KMS-11 (cell line): ENCODE measurements at regions not wholly inside any gene's neighbourhood (a gene's known extent, or its start where the extent isn't known, plus 50 kb on each side); places are given as distances from the start of the nearest gene placed in this dataset.

ENCODE experiments used
- H2AFZ ChIP-seq: fragments of 200-600 bp; sonication (generic); 2 replicates; pipeline ENCODE4 v1.6.1; 2016; ENCODE audit warnings: antibody characterized with exemption, mixed run types, low read depth
- H3K27ac ChIP-seq: fragments of 200-600 bp; sonication (generic); 2 replicates; pipeline ENCODE4 v1.6.1; 2016; ENCODE audit warnings: mild to moderate bottlenecking, mixed run types
- H3K27me3 ChIP-seq: fragments of 200-600 bp; sonication (generic); 2 replicates; pipeline ENCODE4 v1.6.1; 2017; ENCODE audit warnings: mild to moderate bottlenecking, low read depth, mixed run types, moderate library complexity; ENCODE audit not compliant: insufficient read depth
- H3K36me3 ChIP-seq: fragments of 200-600 bp; sonication (generic); 2 replicates; pipeline ENCODE4 v1.6.1; 2017; ENCODE audit warnings: mild to moderate bottlenecking, mixed run types; ENCODE audit not compliant: insufficient read depth
- H3K4me1 ChIP-seq: fragments of 200-600 bp; sonication (generic); 2 replicates; pipeline ENCODE4 v1.6.1; 2016; ENCODE audit warnings: mild to moderate bottlenecking, low read depth, mixed run types; ENCODE audit not compliant: poor library complexity, severe bottlenecking
- H3K4me2 ChIP-seq: fragments of 200-600 bp; sonication (generic); 2 replicates; pipeline ENCODE4 v1.7.0; 2016; ENCODE audit warnings: mild to moderate bottlenecking, mixed run types
- H3K4me3 ChIP-seq: fragments of 200-600 bp; sonication (generic); IDR thresholded peaks from 2 replicates; pipeline ENCODE4 v1.6.1; 2017; ENCODE audit warnings: low read depth, low read length, mixed read lengths; ENCODE audit not compliant: insufficient read depth
- H3K79me2 ChIP-seq: fragments of 200-600 bp; sonication (generic); 2 replicates; pipeline ENCODE4 v1.6.1; 2016; ENCODE audit warnings: low read depth, mixed run types; ENCODE audit not compliant: insufficient read depth
- H3K9ac ChIP-seq: fragments of 200-600 bp; sonication (generic); 2 replicates; pipeline ENCODE4 v1.6.1; 2016; ENCODE audit warnings: mild to moderate bottlenecking, mixed run types
- H4K20me1 ChIP-seq: fragments of 200-600 bp; sonication (generic); 2 replicates; pipeline ENCODE4 v1.6.1; 2016; ENCODE audit warnings: mild to moderate bottlenecking, mixed run types; ENCODE audit not compliant: insufficient read depth
- CTCF ChIP-seq: fragments of 200-600 bp; sonication (generic); conservative IDR thresholded peaks from 2 replicates; pipeline ENCODE4 v1.6.1; 2017; ENCODE audit warnings: low read depth, mild to moderate bottlenecking, antibody characterized with exemption, low read length, moderate library complexity, mixed read lengths

GRCh38 chr9:80926611-80927010, 762.7 kb downstream of the TLE1 start:
- Histone ChIP-seq H3K4me1 (no peaks in the 10 kb centered on the region), H3K27ac (no peak overlapping the region), H2AFZ (no peak overlapping the region), H3K4me3 (no peak overlapping the region), H3K4me2 (no peak overlapping the region), H3K27me3 (no peaks in the 10 kb centered on the region), H3K36me3 (no peaks in the 10 kb centered on the region), H3K9ac (no peak overlapping the region), H3K79me2 (no peaks in the 10 kb centered on the region), H4K20me1 (no peaks in the 10 kb centered on the region)
- TF ChIP-seq CTCF = no peak

- no peak overlapping the region for H3K4me2 ChIP-seq
- H3K36me3 ChIP-seq = no peaks in the 10 kb centered on the region
- no peaks in the 10 kb centered on the region for H3K4me1 ChIP-seq
- H4K20me1 ChIP-seq = no peaks in the 10 kb centered on the region
- no peak overlapping the region for H2AFZ ChIP-seq
- H3K27ac ChIP-seq = no peak overlapping the region
- H3K9ac ChIP-seq = no peak overlapping the region
- H3K4me3 ChIP-seq = no peak overlapping the region
- TF ChIP-seq CTCF = no peak
- H3K27me3 ChIP-seq = no peaks in the 10 kb centered on the region
- no peaks in the 10 kb centered on the region for H3K79me2 ChIP-seq
These were observed 766.8 kb downstream of the TLE1 start for GRCh38 chr9:80922544-80922943.

GRCh38 chr9:80906728-80907127, 782.6 kb downstream of the TLE1 start:
- H3K9ac ChIP-seq = no peak overlapping the region
- no peak overlapping the region for H3K4me2 ChIP-seq
- no peaks in the 10 kb centered on the region for H3K27me3 ChIP-seq
- no peaks in the 10 kb centered on the region for H3K36me3 ChIP-seq
- no peak overlapping the region for H3K27ac ChIP-seq
- no peaks in the 10 kb centered on the region for H3K79me2 ChIP-seq
- H3K4me3 ChIP-seq = no peak overlapping the region
- TF ChIP-seq CTCF = no peak
- H3K4me1 ChIP-seq = no peaks in the 10 kb centered on the region
- H2AFZ ChIP-seq = no peak overlapping the region
- H4K20me1 ChIP-seq = no peaks in the 10 kb centered on the region

- Histone ChIP-seq H3K27me3 (no peaks in the 10 kb centered on the region), H3K36me3 (no peaks in the 10 kb centered on the region), H3K4me1 (no peaks in the 10 kb centered on the region), H3K27ac (no peak overlapping the region), H3K9ac (no peak overlapping the region), H3K4me2 (no peak overlapping the region), H3K79me2 (no peaks in the 10 kb centered on the region), H2AFZ (no peak overlapping the region), H4K20me1 (no peaks in the 10 kb centered on the region), H3K4me3 (no peak overlapping the region)
- no peak for TF ChIP-seq CTCF
These were observed 790.1 kb downstream of the TLE1 start for GRCh38 chr9:80899208-80899607.

- H3K4me3 ChIP-seq = no peak overlapping the region
- no peak overlapping the region for H3K27ac ChIP-seq
- H3K4me1 ChIP-seq = no peaks in the 10 kb centered on the region
- H4K20me1 ChIP-seq = no peaks in the 10 kb centered on the region
- no peaks in the 10 kb centered on the region for H3K79me2 ChIP-seq
- no peaks in the 10 kb centered on the region for H3K27me3 ChIP-seq
- H3K4me2 ChIP-seq = no peak overlapping the region
- no peak for TF ChIP-seq CTCF
- no peak overlapping the region for H3K9ac ChIP-seq
- no peaks in the 10 kb centered on the region for H3K36me3 ChIP-seq
- no peak overlapping the region for H2AFZ ChIP-seq
These were observed 796.2 kb downstream of the TLE1 start for GRCh38 chr9:80893190-80893589.
